Upper lobe of left lung (tissue), 6 donors: ENCODE measurements at regions not wholly inside any gene's neighbourhood (a gene's known extent, or its start where the extent isn't known, plus 50 kb on each side); places are given as distances from the start of the nearest gene placed in this dataset.

Source experiments
- ATAC-seq, 2 donors: fragments of 200-7000 bp; cut with Tn5 transposase; one replicate each; pipeline ENCODE4 v1.9.1; 2022; ENCODE audit warnings: mild to moderate bottlenecking in 2 of 2, moderate library complexity in 2 of 2; ENCODE audit not compliant: low FRiP score in 2 of 2
- DNase-seq, 2 donors: peaks; one replicate each; pipeline ENCODE4 v3.0.0-alpha.2; 2019 to 2020
- H3K27ac ChIP-seq, 4 donors: fragments of 200-600 bp; sonication (generic); one replicate each; pipeline ENCODE4 v1.5.1; 2016 to 2019
- H3K27me3 ChIP-seq, 4 donors: fragments of 200-600 bp; sonication (generic); one replicate each; pipeline ENCODE4 v1.5.1; 2017 to 2019
- H3K36me3 ChIP-seq, 4 donors: fragments of 200-600 bp; sonication (generic); one replicate each; pipeline ENCODE4 v1.5.1; 2016 to 2019
- H3K4me1 ChIP-seq, 4 donors: fragments of 200-600 bp; sonication (generic); one replicate each; pipeline ENCODE4 v1.5.1; 2018 to 2019
- H3K4me3 ChIP-seq, 4 donors: fragments of 200-600 bp; sonication (generic); one replicate each; pipeline ENCODE4 v1.5.1; 2017 to 2019; ENCODE audit warnings: mild to moderate bottlenecking in 2 of 4, moderate library complexity in 1 of 4
- H3K9me3 ChIP-seq, 4 donors: fragments of 200-600 bp; sonication (generic); one replicate each; pipeline ENCODE4 v1.5.1; 2018 to 2019
- CTCF ChIP-seq, 6 experiments: fragments of 450-650 bp in 4 of 6; fragments of 200-600 bp in 2 of 6; sonication (generic) in 2 of 6; IDR thresholded peaks; one replicate each; pipeline ENCODE4 v1.5.1; 2016 to 2019; ENCODE audit warnings: antibody characterized with exemption in 6 of 6
- EP300 ChIP-seq, 4 donors: sonication (generic); formaldehyde crosslinking; IDR thresholded peaks; one replicate each; pipeline ENCODE4 v1.5.1; 2017; ENCODE audit warnings: antibody characterized with exemption in 4 of 4, control low read depth in 2 of 4
- POLR2A ChIP-seq, 4 donors: fragments of 450-650 bp; IDR thresholded peaks; one replicate each; pipeline ENCODE4 v1.5.1; 2016 to 2017; ENCODE audit warnings: antibody characterized with exemption in 4 of 4, mild to moderate bottlenecking in 2 of 4
- POLR2AphosphoS5 ChIP-seq, 2 donors: sonication (generic); formaldehyde crosslinking; IDR thresholded peaks; one replicate each; pipeline ENCODE4 v1.5.1; 2017; ENCODE audit warnings: antibody characterized with exemption in 2 of 2
- WGBS, 2 donors: methylation state at CpG; one replicate each; pipeline ENCODE4 v1.1.5; 2017 to 2018; 5-methylcytosine and 5-hydroxymethylcytosine counted together
- donor health status: DM: no; HTN: no; CAD: no; lungs with moderate emphysema.
- donor health status: DM: no; HTN: yes; CAD: no; lungs with severe emphysema.

GRCh38 chr11:27571154-27571810, 64.7 kb upstream of the LIN7C start:
- DNase-seq (no peak), ATAC-seq (no peak)
- no peak for TF ChIP-seq EP300 (IDR thresholded peaks at IDR 0.05)
- TF ChIP-seq CTCF (IDR thresholded peaks at IDR 0.05) = no peak
- no peak for TF ChIP-seq POLR2AphosphoS5 (IDR thresholded peaks at IDR 0.05)
- Histone ChIP-seq H3K36me3 (no peaks in the 10 kb centered on the region), H3K27me3 (no peaks in the 10 kb centered on the region), H3K27ac (no peak overlapping the region), H3K4me1 (no peaks in the 10 kb centered on the region), H3K9me3 (no peaks in the 10 kb centered on the region), H3K4me3 (no peak overlapping the region)
- 63 to 71% methylated on average over 5 of the region's 5 CpGs for WGBS, 2 donors

- Histone ChIP-seq H3K9me3 (no peaks in the 10 kb centered on the region), H3K4me1 (no peaks in the 10 kb centered on the region), H3K27ac (no peak overlapping the region), H3K27me3 (no peaks in the 10 kb centered on the region), H3K36me3 (no peaks in the 10 kb centered on the region), H3K4me3 (no peak overlapping the region)
- no peak for DNase-seq
- no peak for ATAC-seq
- WGBS, 2 donors = 75 to 90% methylated on average over 1 of the region's 1 CpG
- TF ChIP-seq POLR2AphosphoS5 (IDR thresholded peaks at IDR 0.05) (no peak), EP300 (IDR thresholded peaks at IDR 0.05) (no peak), CTCF (IDR thresholded peaks at IDR 0.05) (no peak), POLR2A (IDR thresholded peaks at IDR 0.05) (no peak)
Measured at GRCh38 chr11:27570542-27570941, 64.0 kb upstream of the LIN7C start.

GRCh38 chr11:27563641-27564040, 57.1 kb upstream of the LIN7C start:
- no peaks in the 10 kb centered on the region for H3K36me3 ChIP-seq
- no peak for DNase-seq
- no peaks in the 10 kb centered on the region for H3K9me3 ChIP-seq
- no peaks in the 10 kb centered on the region for H3K4me1 ChIP-seq
- ATAC-seq = no peak
- 67 to 69% methylated on average over 3 of the region's 3 CpGs for WGBS, 2 donors
- no peak overlapping the region for H3K4me3 ChIP-seq
- H3K27ac ChIP-seq = no peak overlapping the region
- TF ChIP-seq POLR2AphosphoS5 (IDR thresholded peaks at IDR 0.05) (no peak), CTCF (IDR thresholded peaks at IDR 0.05) (no peak), POLR2A (IDR thresholded peaks at IDR 0.05) (no peak)
- no peaks in the 10 kb centered on the region for H3K27me3 ChIP-seq

GRCh38 chr11:27563201-27563600, 56.6 kb upstream of the LIN7C start:
- Histone ChIP-seq H3K4me3 (no peak overlapping the region), H3K27ac (no peak overlapping the region), H3K9me3 (no peaks in the 10 kb centered on the region), H3K4me1 (no peaks in the 10 kb centered on the region), H3K36me3 (no peaks in the 10 kb centered on the region), H3K27me3 (no peaks in the 10 kb centered on the region)
- no peak for ATAC-seq
- TF ChIP-seq POLR2A (IDR thresholded peaks at IDR 0.05) (no peak), CTCF (IDR thresholded peaks at IDR 0.05) (no peak), POLR2AphosphoS5 (IDR thresholded peaks at IDR 0.05) (no peak), EP300 (IDR thresholded peaks at IDR 0.05) (no peak)
- no peak for DNase-seq

GRCh38 chr11:27558401-27558800, 51.8 kb upstream of the LIN7C start:
- Histone ChIP-seq H3K4me1 (no peaks in the 10 kb centered on the region), H3K9me3 (no peaks in the 10 kb centered on the region), H3K36me3 (no peaks in the 10 kb centered on the region), H3K27me3 (no peaks in the 10 kb centered on the region), H3K4me3 (no peak overlapping the region), H3K27ac (no peak overlapping the region)
- WGBS, 2 donors = 89 to 94% methylated on average over 3 of the region's 3 CpGs
- DNase-seq (no peak), ATAC-seq (peak in 1 of 2 donors; percentile 50)
- no peak for TF ChIP-seq POLR2AphosphoS5 (IDR thresholded peaks at IDR 0.05)
- TF ChIP-seq EP300 (IDR thresholded peaks at IDR 0.05) = no peak
